ENCODE measurements at regions not wholly inside any gene's neighbourhood (a gene's known extent, or its start where the extent isn't known, plus 50 kb on each side); places are given as distances from the start of the nearest gene placed in this dataset.

DNA sequence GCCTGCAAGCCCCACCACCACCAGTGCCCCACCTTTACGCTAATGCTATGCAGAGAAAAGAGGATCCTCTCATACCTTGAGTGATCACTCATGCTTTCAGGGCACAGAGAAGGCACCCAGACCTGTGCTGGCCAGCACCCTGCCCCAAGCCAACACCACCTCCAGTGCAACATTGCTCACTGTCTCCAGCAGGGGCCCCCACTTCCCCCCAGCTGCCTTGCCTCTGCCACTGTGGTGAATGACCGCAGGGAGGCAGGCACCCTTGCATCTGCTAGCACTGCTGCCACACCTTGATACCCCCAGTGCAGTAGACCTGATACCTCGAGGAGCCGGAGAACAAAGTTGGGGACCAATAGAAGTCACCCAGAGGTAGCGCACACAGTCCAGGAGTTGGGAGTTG is 139.2 kb upstream of the PLN start:
- no peak for ATAC-seq
- TF ChIP-seq GLIS3 (CRISPR knock-in tag; IDR thresholded peaks at IDR 0.05) (no peak), ZFP30 (CRISPR knock-in tag; IDR thresholded peaks at IDR 0.05) (no peak), ESRRG (CRISPR knock-in tag; IDR thresholded peaks at IDR 0.05) (no peak), ISL1 (CRISPR knock-in tag; IDR thresholded peaks at IDR 0.05) (no peak), ZFP3 (CRISPR knock-in tag; IDR thresholded peaks at IDR 0.05) (no peak)
- TF ChIP-seq, protein P1, sequence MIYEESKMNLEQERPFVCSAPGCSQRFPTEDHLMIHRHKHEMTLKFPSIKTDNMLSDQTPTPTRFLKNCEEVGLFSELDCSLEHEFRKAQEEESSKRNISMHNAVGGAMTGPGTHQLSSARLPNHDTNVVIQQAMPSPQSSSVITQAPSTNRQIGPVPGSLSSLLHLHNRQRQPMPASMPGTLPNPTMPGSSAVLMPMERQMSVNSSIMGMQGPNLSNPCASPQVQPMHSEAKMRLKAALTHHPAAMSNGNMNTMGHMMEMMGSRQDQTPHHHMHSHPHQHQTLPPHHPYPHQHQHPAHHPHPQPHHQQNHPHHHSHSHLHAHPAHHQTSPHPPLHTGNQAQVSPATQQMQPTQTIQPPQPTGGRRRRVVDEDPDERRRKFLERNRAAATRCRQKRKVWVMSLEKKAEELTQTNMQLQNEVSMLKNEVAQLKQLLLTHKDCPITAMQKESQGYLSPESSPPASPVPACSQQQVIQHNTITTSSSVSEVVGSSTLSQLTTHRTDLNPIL (CRISPR knock-in tag; IDR thresholded peaks at IDR 0.05; ENCODE audit: low read depth): no peak

DNA sequence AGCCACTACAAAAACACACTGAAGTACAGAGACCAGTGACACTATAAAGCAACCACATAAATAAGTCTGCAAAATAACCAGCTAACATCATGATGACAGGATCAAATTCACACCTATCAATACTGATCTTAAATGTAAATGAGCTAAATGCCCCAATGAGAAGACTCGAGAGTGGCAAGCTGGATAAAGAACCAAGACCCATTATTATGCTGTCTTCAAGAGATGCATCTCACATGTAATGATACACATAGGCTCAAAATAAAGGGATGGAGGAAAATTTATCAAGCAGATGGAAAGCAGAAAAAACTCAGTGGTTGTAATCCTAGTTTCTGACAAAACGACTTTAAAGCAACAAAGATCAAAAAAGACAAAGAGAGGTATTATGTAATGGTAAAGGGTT is 138.1 kb upstream of the PLN start:
- no peak for ATAC-seq
- no peak for TF ChIP-seq ZNF565 (CRISPR knock-in tag; conservative IDR thresholded peaks at IDR 0.05; ENCODE audit: low read depth)
- no peak for TF ChIP-seq RARB (CRISPR knock-in tag; IDR thresholded peaks at IDR 0.05)
- TF ChIP-seq, protein P2, sequence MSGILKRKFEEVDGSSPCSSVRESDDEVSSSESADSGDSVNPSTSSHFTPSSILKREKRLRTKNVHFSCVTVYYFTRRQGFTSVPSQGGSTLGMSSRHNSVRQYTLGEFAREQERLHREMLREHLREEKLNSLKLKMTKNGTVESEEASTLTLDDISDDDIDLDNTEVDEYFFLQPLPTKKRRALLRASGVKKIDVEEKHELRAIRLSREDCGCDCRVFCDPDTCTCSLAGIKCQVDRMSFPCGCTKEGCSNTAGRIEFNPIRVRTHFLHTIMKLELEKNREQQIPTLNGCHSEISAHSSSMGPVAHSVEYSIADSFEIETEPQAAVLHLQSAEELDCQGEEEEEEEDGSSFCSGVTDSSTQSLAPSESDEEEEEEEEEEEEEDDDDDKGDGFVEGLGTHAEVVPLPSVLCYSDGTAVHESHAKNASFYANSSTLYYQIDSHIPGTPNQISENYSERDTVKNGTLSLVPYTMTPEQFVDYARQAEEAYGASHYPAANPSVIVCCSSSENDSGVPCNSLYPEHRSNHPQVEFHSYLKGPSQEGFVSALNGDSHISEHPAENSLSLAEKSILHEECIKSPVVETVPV (CRISPR knock-in tag; IDR thresholded peaks at IDR 0.05): no peak
- TF ChIP-seq ZFP30 (CRISPR knock-in tag; IDR thresholded peaks at IDR 0.05): no peak
- TF ChIP-seq, protein P1 (CRISPR knock-in tag; IDR thresholded peaks at IDR 0.05; ENCODE audit: low read depth): no peak
- no peak for TF ChIP-seq TOX (CRISPR knock-in tag; IDR thresholded peaks at IDR 0.05; ENCODE audit: borderline replicate concordance)
- TF ChIP-seq ISL1 (CRISPR knock-in tag; IDR thresholded peaks at IDR 0.05): no peak
- TF ChIP-seq SNAI2 (CRISPR knock-in tag; IDR thresholded peaks at IDR 0.05): no peak
- TF ChIP-seq ZNF8 (CRISPR knock-in tag; IDR thresholded peaks at IDR 0.05): no peak
